ENCODE measurements at regions not wholly inside any gene's neighbourhood (a gene's known extent, or its start where the extent isn't known, plus 50 kb on each side); places are given as distances from the start of the nearest gene placed in this dataset.

GRCh38 chr19:31413353-31413752 is 64.1 kb upstream of the TSHZ3 start:
- Histone ChIP-seq H3K4me3 (ENCODE audit: extremely low read depth in 1 of 4, insufficient read depth in 2 of 4, low read depth in 3 of 4, low read length in 4 of 4) (no peak overlapping the region), H3K27me3 (replicated peaks in 1 of 4; ENCODE audit: control insufficient read depth in 3 of 4, extremely low read depth in 1 of 4, insufficient read depth in 3 of 4, low read length in 3 of 4) (no peaks in the 10 kb centered on the region), H3K9me3 (ENCODE audit: insufficient read depth in 2 of 2, low read depth in 1 of 2, low read length in 1 of 2) (no peaks in the 10 kb centered on the region), H3K79me1 (ENCODE audit: low read depth, low read length) (no peaks in the 10 kb centered on the region), H3K4me1 (replicated peaks in 1 of 4; ENCODE audit: control insufficient read depth in 3 of 4, insufficient read depth in 4 of 4, low read length in 3 of 4) (peaks cover 6 to 22% (median 11%) of the 10 kb centered on the region in 4 experiments; a peak in 6 of 7 replicates), H2BK20ac (ENCODE audit: low read length) (peak overlapping the region; percentile 94; the same call in 1 of the 2 replicates), H3K23ac (ENCODE audit: insufficient read length) (no peak overlapping the region), H3K79me2 (ENCODE audit: control insufficient read depth in 1 of 2, insufficient read depth in 2 of 2, low read length in 2 of 2) (no peaks in the 10 kb centered on the region), H4K20me1 (replicated peaks in 1 of 2; ENCODE audit: control insufficient read depth in 1 of 2, insufficient read depth in 2 of 2, low read length in 2 of 2) (no peaks in the 10 kb centered on the region), H3K9ac (replicated peaks in 1 of 4; ENCODE audit: extremely low read depth in 1 of 4, low read depth in 3 of 4, low read length in 3 of 4) (no peak overlapping the region), H3K4ac (replicated peaks; ENCODE audit: insufficient read length, low read depth, low read length) (no peak overlapping the region), H2AFZ (ENCODE audit: low read length) (no peak overlapping the region), H3K18ac (ENCODE audit: extremely low read depth, low read length) (peak overlapping the region; percentile 12; the same call in 1 of the 2 replicates), H3K36me3 (ENCODE audit: control insufficient read depth in 2 of 4, insufficient read depth in 4 of 4, low read length in 3 of 4) (no peaks in the 10 kb centered on the region), H3K23me2 (ENCODE audit: low read depth, low read length) (no peaks in the 10 kb centered on the region), H2BK12ac (ENCODE audit: low read depth, low read length) (peak overlapping the region; percentile 95; the same call in 1 of the 2 replicates), H2BK15ac (ENCODE audit: low read length) (no peak overlapping the region), H3K4me2 (ENCODE audit: insufficient read depth in 1 of 2, low read depth in 2 of 2, low read length in 2 of 2) (no peak overlapping the region), H2AK5ac (ENCODE audit: low read depth, low read length) (peak overlapping the region; percentile 76; the same call in 1 of the 2 replicates), H3K14ac (ENCODE audit: insufficient read length) (no peak overlapping the region), H3K27ac (ENCODE audit: low read depth, low read length) (no peak overlapping the region), H4K91ac (replicated peaks; ENCODE audit: insufficient read length, low read length) (peak overlapping the region; percentile 50), H2BK5ac (ENCODE audit: low read depth, low read length) (peak overlapping the region; percentile 4; the same call in 1 of the 2 replicates), H4K5ac (ENCODE audit: insufficient read length, low read depth, low read length) (no peak overlapping the region), H4K8ac (ENCODE audit: extremely low read depth, insufficient read depth, low read length) (no peak overlapping the region), H3K56ac (replicated peaks; ENCODE audit: insufficient read length, low read depth, low read length) (no peak overlapping the region), H2BK120ac (replicated peaks; ENCODE audit: low read depth, low read length) (no peak overlapping the region)
- DNase-seq (ENCODE audit: low read depth in 1 of 2, low spot score in 2 of 2) (no peak), FAIRE-seq (no peak)
- ChIA-PET POLR2A (ENCODE audit: partially characterized antibody) (no interaction called here), CTCF (ENCODE audit: partially characterized antibody) (interaction anchor here (1.0 kb wide), 1 partner anchor 10 kb away, joined by 4 read pairs; no protein-coding TSS in a partner anchor)
- no peak for TF ChIP-seq SAP30 (IDR thresholded peaks at IDR 0.05; ENCODE audit: insufficient read depth, insufficient replicate concordance, low read length)
- TF ChIP-seq SP1 (IDR thresholded peaks at IDR 0.05; ENCODE audit: low read depth, low read length) = no peak
- no peak for TF ChIP-seq EP300 (IDR thresholded peaks at IDR 0.05; ENCODE audit: borderline replicate concordance in 1 of 2, low read depth in 2 of 2, low read length in 2 of 2)
- no peak for TF ChIP-seq RXRA (IDR thresholded peaks at IDR 0.05; ENCODE audit: insufficient read depth, low read depth, low read length)
- no peak for TF ChIP-seq ZNF274 (IDR thresholded peaks at IDR 0.05; ENCODE audit: borderline replicate concordance, extremely low read depth, low read length)
- TF ChIP-seq SIX5 (IDR thresholded peaks at IDR 0.05; ENCODE audit: low read depth, low read length) = no peak
- no peak for TF ChIP-seq CEBPB (IDR thresholded peaks at IDR 0.05; ENCODE audit: low read depth, low read length)
- TF ChIP-seq E2F6 (IDR thresholded peaks at IDR 0.05) = no peak
- no peak for TF ChIP-seq POU5F1 (IDR thresholded peaks at IDR 0.05; ENCODE audit: low read depth, low read length)
- TF ChIP-seq TAF7 (optimal IDR thresholded peaks at IDR 0.05; ENCODE audit: borderline replicate concordance, low read depth, low read length) = no peak
- 88% methylated on average over 8 of the region's 8 CpGs; no CpG with 5 or more reads in 1 of the 2 experiments for WGBS, 2 experiments (ENCODE audit: extremely low coverage in 1 of 2, insufficient coverage in 1 of 2, insufficient read length in 1 of 2, insufficient replicate concordance in 2 of 2, low coverage in 1 of 2, low lambda C conversion rate in 2 of 2, missing lambda C conversion rate in 1 of 2)
